ENCODE measurements at regions not wholly inside any gene's neighbourhood (a gene's known extent, or its start where the extent isn't known, plus 50 kb on each side); places are given as distances from the start of the nearest gene placed in this dataset.

DNA sequence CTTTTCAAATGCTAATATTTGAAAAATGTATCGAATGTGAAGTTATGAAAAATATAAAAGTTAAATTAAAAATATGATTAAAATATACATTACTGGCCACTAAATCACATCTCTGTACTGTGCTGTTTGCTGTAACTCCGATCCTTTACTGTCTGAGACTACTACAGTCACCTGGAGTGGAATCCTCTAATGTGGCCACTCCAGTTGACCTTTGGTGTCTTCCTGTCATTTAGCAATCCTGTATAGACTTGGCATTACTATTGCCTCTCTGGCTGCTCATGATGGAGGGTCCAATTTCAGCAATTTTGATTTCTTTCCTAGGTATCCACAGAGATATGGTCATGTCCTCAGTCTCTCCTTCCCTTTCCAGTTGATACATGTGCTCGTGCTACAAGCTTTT is 560.0 kb downstream of the CCDC85A start:
- TF ChIP-seq, protein P1, sequence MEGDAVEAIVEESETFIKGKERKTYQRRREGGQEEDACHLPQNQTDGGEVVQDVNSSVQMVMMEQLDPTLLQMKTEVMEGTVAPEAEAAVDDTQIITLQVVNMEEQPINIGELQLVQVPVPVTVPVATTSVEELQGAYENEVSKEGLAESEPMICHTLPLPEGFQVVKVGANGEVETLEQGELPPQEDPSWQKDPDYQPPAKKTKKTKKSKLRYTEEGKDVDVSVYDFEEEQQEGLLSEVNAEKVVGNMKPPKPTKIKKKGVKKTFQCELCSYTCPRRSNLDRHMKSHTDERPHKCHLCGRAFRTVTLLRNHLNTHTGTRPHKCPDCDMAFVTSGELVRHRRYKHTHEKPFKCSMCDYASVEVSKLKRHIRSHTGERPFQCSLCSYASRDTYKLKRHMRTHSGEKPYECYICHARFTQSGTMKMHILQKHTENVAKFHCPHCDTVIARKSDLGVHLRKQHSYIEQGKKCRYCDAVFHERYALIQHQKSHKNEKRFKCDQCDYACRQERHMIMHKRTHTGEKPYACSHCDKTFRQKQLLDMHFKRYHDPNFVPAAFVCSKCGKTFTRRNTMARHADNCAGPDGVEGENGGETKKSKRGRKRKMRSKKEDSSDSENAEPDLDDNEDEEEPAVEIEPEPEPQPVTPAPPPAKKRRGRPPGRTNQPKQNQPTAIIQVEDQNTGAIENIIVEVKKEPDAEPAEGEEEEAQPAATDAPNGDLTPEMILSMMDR (IDR thresholded peaks at IDR 0.05) = no peak
- no peak for TF ChIP-seq POLR2A (IDR thresholded peaks at IDR 0.05)
